Neural progenitor cell (in vitro differentiated cells): ENCODE measurements at regions not wholly inside any gene's neighbourhood (a gene's known extent, or its start where the extent isn't known, plus 50 kb on each side); places are given as distances from the start of the nearest gene placed in this dataset.

Experiments
- EZH2 ChIP-seq: fragments of 200-600 bp; sonication (generic); IDR thresholded peaks from 2 replicates; pipeline ENCODE4 v1.6.1; 2017; ENCODE audit warnings: antibody characterized with exemption, mild to moderate bottlenecking, moderate library complexity
- TF ChIP-seq, protein P1 (sequence below): fragments of 200-600 bp; sonication (generic); IDR thresholded peaks from 2 replicates; pipeline ENCODE4 v1.5.1; 2017; ENCODE audit warnings: antibody characterized with exemption, mild to moderate bottlenecking

DNA sequence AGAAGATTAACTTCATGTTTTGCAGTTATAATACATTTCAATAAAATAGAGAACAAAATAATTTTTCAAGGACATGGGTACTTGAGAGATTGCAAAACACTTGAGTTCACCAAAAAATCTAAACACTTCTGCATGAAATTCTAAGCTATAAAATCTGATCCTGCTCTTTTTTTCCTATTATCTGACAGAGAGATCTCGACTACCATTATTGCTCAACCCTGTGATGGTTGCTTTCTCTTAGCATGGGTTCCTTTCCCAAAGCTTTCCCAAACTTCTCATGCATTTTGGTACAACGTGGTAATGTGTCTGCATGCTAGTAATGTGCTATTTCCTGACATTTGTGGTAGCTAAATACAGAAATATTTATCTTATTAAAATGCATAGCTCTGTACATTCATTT, 1243.1 kb upstream of the ADGRB3 start:
- TF ChIP-seq, protein P1, sequence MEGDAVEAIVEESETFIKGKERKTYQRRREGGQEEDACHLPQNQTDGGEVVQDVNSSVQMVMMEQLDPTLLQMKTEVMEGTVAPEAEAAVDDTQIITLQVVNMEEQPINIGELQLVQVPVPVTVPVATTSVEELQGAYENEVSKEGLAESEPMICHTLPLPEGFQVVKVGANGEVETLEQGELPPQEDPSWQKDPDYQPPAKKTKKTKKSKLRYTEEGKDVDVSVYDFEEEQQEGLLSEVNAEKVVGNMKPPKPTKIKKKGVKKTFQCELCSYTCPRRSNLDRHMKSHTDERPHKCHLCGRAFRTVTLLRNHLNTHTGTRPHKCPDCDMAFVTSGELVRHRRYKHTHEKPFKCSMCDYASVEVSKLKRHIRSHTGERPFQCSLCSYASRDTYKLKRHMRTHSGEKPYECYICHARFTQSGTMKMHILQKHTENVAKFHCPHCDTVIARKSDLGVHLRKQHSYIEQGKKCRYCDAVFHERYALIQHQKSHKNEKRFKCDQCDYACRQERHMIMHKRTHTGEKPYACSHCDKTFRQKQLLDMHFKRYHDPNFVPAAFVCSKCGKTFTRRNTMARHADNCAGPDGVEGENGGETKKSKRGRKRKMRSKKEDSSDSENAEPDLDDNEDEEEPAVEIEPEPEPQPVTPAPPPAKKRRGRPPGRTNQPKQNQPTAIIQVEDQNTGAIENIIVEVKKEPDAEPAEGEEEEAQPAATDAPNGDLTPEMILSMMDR: no peak
- TF ChIP-seq EZH2: no peak
